SHP77 (cell line): ENCODE measurements at regions not wholly inside any gene's neighbourhood (a gene's known extent, or its start where the extent isn't known, plus 50 kb on each side); places are given as distances from the start of the nearest gene placed in this dataset.

Experiments used
- DNase-seq, 2 experiments: peaks; one replicate each; lab custom pipeline; 2025; lab: John Stamatoyannopoulos, UW

- no peak for DNase-seq
Measured at GRCh38 chr10:121240556-121240955, 357.7 kb downstream of the FGFR2 start.

- DNase-seq = no peak
Measured at GRCh38 chr10:121241337-121241736, 356.9 kb downstream of the FGFR2 start.

DNA sequence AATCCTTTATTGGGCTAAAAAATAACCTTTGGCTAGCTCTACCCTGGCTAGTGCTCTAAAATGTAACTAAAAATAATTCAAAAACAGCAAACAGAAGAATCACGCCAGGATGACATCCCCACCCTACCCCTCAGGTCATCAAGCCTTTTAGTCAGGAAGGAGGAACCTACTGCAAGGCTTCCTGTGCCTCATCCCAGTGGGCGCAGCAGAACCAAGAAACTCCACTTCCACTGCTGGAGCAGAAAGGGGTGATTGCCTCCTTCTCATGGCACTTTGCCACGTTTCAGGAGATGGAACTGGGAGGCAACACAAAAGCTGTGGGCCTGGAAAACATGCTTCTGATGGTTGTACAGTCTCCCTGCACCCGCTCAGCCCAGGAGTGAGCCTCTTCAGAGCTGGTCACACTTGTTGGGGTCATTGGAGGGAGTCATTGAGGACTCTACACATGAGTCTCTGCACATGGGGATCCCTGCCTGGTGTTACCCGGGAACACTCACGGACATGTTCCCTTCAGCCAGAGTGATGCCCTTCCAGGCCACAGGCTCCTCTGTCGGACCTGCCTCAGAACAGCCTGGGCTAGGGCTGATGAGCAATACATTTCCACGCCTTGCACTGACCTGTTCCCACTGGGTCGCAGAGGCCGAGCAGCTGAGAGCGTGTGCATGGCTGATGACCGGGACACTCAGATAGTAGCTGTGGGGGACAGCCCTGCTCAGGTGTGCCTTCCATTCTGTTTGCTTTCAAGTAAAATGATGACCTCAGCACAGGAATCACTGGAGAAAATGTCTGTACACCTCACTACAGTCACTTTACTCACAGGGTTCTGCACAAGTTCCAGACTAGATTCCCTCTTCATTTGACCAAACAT is 355.3 kb downstream of the FGFR2 start:
- no peak for DNase-seq

DNA sequence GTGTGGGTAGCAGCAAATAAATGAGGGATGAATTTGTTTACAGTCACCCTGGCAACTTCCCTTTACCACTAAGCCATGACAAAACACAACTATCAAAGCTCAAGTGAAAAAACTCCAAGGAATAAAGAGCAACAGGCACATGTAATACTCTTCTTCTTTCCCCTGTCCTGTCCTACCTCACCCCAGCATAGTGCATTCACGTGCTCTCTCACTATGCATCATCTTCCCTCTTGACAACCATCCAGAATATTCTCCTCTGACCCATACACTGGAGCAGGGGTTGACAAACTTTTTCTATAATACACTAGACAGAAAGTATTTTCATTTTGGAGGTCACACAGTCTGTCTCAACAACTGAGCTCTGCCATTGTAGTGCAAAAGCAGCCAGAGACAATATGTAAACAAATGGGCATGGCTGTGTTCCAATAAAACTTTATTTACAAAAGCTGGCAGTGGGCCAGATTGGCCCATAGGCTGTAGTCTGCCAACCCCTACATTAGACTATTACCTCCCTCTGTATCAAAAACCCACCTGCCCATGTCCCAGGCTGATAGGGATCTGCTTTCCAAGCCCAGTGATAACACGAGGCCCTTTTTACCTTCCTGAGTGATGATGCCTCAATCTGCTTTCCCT is 354.5 kb downstream of the FGFR2 start:
- no peak for DNase-seq

GRCh38 chr10:121244818-121245217 is 353.4 kb downstream of the FGFR2 start:
- no peak for DNase-seq

DNA sequence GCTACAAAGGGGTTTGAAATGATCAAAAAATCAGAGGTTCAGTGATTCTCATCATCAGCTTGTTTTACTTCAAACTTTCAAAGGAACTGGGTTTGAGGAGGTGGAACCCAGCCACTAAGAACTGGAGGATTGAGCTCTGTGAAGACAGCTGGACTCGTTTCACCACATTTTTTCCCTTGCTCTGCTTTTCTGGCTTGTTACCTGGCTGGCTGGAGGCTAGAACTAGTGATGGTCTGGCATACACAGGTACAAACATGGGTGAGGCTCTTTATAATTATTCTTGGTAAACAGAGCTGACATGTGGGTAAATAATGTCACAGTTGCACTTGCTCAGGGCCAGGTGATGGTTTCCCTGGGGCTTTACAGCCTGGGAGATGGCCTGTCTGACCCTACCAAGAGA is 352.5 kb downstream of the FGFR2 start:
- DNase-seq = no peak

GRCh38 chr10:121248266-121248665 is 350.0 kb downstream of the FGFR2 start:
- DNase-seq = no peak

DNA sequence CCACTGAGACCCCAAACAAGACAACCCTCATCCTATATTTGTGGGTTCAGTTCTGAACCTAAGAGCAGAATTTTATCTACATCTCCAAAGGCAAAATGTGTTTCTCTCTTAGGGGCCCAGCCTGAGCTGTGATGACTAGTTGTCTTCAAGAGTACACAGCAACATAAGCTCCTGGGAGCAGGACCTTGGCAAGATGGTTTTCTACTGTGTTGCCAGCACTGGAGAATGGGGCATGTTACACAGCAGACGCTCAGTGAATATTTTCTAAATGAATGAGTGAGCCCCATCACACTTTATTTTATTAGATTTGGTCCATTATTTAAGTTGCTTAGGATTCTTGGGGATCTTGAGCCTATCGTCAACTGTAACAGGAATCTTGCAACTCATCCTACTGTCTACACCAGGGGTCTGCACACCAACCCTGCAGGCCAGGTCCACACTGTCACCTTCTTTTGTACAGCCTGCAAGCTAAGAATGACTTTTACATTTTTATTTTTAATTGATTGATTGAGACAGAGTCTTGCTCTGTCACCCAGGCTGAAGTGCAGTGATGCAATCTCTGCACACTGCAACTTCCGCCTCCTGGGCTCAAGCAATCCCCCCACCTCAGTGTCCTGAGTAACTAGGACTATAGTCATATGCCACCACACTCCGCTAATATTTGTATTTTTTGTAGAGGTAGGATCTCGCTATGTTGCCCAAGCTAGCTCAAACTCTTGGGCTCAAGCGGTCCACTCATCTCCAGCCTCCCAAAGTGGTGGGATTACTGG is 347.1 kb downstream of the FGFR2 start:
- DNase-seq = no peak

DNA sequence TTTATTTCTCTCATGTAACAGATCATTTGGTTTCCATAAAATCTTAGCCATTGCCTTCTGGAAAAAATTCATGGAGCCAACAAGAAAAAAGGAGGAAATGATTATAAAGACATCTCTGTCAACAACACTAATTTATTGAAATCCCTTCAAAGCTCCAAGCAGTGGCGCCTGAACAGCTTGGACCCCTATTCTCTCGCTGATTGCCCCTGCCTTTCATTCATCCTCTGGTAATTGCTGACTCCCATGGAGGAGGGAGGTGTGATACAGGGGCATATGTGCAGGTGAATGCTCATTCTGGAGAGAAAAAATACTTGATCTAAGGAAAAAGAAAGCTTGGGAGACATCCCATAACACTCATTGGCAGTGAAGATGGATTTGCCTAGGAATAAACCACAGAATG is 345.5 kb downstream of the FGFR2 start:
- DNase-seq = no peak

GRCh38 chr10:121260377-121260776 is 337.9 kb downstream of the FGFR2 start:
- no peak for DNase-seq

- DNase-seq = no peak
Measured at GRCh38 chr10:121261665-121262064, 336.6 kb downstream of the FGFR2 start.

DNA sequence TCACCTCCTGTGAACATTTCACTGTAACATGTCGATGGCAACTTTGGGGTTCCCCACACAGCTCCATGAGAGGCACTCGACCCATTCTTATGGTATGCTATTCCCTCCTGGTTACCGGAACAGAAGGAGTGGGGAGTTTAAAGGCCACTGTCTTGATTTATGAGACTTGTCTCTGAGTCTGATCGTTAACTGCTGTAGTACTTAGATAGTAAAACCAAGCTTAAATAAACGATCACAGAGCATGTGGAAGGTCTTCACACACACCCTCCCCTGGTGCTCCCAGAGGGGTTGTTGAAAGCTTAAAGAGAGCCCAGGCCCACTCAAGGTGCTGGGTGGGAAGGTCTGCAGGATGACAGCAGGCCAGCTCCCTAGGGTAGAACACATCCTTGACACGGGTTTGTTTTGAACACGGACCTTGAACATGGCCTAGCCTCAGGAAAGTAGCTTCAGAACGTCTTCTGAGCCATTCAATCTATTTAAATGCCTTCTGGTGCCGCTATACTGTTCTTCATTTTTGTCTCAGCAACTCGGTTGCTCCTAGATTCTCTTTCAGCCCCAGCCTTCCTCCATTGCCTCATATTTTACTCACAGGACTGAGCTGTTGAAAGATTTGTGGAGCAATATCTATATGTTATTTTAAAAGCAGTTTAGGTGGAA is 335.3 kb downstream of the FGFR2 start:
- no peak for DNase-seq

GRCh38 chr10:121263431-121263783 is 334.8 kb downstream of the FGFR2 start:
- no peak for DNase-seq

- DNase-seq = no peak
Measured at GRCh38 chr10:121265360-121266123, 332.7 kb downstream of the FGFR2 start.

DNA sequence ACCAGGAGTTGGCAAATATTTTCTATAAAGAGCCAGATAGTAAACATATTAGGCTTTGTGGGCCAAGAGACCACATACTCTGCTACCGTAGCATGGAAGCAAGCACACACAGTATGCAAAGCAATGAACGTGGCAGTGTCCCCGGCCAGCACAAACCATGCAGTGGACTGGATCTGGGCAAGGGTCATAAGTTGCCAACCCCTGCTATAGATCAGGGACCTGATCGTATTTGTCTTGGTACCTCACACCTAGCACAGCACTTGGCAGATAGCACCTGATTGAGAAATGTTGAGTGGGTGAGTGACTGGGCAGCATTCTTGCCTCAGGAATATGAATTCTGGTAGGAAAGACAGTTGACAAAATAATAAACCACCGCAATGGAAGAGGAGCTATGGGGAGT is 331.9 kb downstream of the FGFR2 start:
- DNase-seq = no peak

DNA sequence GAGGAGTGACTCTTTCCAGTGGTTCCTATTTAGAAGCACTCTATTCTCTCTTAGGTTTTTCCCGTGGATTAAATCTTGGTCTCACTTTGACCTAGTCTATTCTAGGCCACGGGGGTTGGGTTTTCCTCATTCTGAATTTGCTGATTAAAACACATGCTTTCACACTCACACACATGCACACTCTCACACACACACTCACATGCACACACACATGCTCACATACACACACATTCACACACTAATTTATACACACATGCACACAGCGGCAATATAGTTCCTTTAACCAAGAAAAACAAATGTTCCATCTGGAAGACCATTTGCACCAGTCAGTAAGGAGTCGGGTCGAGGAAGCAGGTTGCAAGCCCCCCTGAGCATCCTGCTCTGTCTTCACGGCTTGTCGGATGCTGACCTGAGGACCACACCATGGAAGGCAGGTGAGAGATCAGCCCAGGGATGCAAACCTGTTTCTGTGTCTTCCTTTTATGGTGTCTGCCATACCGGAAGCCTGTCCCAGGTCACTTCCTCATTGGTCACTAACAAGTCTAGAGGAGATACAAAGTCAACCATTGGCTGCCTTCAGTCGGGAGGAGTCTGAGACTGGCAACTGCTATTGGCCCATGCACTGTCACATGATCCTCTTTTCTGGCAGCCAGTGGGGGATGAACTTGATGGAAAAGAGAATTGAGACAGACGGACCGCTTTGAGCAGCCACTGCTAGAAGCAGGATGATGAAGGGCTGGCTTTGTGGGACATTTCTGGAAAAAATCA is 330.8 kb downstream of the FGFR2 start:
- DNase-seq = no peak

DNA sequence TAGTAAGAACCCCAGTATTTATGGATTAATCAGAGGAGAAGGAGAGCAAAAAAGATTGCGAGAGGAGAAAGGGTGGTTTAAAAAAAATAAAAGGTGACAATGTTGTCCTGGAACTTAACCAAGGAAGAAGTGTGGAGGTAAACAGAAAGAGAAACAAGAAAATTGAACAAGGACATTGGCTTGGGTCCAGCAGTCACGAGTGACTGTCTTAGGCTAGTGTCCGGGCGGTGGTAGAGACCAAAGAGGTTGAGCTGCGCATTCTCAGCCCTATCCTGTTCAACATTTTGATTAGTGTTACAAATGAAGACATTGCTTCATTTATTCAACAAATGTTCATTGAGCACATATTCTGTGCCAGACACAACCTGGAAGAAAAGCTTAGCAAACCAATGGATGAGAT is 329.9 kb downstream of the FGFR2 start:
- DNase-seq = no peak

DNA sequence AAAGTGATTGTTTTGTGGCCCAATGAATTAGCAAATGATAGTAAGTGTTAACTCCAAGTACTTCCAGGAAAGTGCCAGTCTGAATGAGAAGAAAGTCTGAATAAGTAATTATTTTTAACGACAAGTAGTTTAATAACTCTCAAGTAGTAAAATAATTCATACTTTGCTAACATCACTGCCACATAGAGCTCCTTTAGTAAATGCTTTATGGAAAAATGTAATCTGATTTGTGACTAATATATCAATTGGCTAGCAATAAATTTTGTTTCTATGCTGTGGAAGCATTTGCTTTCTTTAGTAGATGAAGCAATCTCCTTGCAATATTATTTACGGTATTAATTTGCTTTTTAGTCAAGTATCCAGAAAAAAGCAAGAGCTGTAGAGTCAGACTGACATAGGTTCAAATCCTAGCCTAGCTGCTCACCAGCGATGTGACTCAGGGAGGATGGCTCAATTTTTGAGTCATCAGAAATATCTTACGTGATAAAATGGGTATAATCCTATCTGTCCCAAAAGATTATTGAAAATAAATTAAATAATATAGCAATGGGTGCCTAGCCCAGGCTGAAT is 329.3 kb downstream of the FGFR2 start:
- no peak for DNase-seq

DNA sequence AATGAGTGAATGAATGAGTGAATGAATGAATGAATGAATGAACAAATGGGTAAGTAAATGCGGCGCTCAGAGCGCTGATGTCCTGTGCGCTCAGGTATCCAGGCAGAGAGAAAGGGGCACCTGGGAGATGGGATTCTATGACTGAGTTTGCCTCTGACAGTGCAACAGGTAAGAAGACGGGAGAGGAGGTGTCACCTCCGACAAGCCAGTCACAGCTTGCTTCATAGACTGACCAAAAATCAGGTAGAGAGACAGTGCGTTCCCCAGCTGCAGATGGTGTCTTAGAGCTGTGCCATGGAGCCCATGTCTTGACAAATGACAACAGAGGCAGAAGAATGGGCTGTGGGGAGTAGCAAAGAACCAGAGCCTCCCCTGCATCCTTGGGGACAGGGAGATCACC is 327.3 kb downstream of the FGFR2 start:
- no peak for DNase-seq

DNA sequence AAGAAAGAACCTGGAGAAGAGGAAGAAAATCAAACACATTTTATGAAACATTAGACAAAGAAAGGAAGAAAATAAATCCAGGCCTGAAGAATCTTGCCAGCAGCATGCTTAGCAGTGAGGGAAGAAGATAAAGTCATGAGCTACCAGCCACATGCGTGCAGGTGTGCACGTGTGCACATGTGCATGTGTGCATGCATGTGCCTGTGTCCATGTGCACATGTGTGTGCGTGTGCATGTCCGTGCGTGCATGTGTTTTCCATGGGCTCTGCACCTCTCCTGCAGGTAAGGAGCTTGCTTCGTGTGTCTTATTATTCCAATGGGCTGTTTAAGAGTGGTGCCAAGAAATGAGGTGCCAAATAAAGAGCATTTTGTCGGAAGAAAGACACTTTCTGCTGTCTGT is 322.2 kb downstream of the FGFR2 start:
- DNase-seq = no peak

DNA sequence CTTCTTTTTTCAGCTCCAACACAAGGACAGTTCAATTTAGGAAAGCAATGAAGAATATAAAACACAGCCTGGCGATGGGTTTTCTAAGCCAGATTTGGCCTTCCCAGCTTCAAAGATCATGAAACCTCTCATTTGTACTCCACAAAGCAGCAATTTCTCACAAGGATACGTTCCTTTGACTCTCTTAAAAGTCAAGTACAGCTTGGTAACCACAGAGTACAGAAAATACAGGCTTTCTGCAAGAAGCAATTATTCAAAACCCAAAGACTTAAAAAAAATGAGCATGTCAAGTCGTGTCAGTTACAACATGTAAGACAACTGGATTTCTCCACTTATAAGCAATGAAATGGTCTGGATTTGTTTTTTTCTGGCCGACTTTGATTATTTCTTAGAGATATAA is 321.4 kb downstream of the FGFR2 start:
- no peak for DNase-seq
